ENCODE measurements at regions not wholly inside any gene's neighbourhood (a gene's known extent, or its start where the extent isn't known, plus 50 kb on each side); places are given as distances from the start of the nearest gene placed in this dataset.
"Not testable (repeated sequence)": the region's sequence is repeated elsewhere in the genome, so short reads cannot be mapped to it uniquely, and the experiment has no call there.

DNA sequence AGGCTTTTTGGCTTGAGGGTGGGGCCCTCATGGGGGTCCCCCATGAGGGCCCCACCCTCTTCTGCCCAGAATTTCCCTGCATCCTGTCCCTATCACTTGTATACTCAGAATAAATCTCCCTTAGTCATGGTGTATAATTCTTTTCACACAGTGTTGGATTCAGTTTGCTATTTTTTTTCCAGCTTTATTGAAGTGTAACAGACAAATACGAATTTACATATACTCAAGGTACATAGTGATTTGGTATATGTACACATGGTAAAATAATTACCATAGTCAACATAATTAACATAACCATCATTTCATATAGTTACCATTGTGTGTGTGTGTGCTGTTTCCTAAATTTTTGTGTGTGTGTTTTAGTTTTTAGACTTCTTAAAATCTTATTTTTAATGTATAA, 289.4 kb downstream of the CNTNAP3B start:
- not testable (repeated sequence) for DNase-seq (ENCODE audit: low spot score)

- not testable (repeated sequence) for DNase-seq (ENCODE audit: low spot score)
Measured at GRCh38 chr9:41838953-41839352, 290.3 kb downstream of the CNTNAP3B start.

DNA sequence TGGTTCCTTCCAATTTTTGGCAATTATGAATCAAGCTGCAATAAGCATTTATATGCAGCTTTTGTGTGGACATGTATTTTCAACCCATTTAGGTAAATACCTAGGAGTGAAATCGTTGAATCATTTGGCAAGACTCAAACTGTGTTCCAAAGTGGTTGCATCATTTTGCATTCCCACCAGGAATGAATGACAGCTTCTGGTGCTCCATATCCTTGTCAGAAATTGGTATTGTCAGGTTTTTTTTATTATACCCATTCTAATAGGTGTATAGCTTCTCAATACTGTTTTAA, 290.7 kb downstream of the CNTNAP3B start:
- DNase-seq (ENCODE audit: low spot score), result not testable (repeated sequence)

DNA sequence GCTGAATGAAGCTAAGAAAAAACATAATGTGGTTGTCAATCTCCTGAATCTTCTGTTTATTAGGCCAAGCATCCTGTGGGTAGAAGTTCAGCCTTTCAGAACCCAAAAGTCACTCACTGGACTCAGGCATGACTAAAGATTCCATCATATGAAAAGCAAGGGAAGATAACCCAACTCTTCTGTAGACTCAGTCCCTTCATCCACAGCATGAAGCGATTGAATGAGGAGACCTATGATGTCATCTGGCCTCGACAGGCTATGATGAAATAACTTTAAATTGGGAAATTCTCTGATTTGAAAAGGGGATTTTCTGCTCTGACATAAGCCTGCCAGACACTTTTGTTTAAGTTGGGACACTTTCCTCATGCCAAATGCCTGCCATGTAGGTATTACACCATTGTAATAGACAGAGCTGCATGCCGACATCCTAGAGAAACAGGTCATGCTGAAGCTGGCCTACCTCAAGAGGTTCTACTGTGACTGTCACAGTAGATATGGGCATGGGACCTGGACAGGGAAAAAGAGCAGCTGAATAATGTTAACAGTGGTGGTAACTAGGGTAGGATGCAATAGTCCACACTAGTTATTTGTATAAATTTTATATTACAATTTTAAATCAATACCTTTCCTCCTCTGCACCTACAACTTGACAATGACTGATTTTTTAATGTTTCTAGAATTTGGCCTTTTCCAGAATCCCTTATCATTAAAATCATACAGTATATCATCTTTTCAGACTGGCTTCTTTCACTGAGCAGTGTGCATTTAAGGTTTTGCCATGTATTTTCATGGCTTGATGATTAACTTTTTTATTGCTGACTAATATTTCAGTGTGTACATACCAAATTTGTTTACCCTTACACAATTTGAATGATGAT, 291.3 kb downstream of the CNTNAP3B start:
- not testable (repeated sequence) for DNase-seq (ENCODE audit: low spot score)

DNA sequence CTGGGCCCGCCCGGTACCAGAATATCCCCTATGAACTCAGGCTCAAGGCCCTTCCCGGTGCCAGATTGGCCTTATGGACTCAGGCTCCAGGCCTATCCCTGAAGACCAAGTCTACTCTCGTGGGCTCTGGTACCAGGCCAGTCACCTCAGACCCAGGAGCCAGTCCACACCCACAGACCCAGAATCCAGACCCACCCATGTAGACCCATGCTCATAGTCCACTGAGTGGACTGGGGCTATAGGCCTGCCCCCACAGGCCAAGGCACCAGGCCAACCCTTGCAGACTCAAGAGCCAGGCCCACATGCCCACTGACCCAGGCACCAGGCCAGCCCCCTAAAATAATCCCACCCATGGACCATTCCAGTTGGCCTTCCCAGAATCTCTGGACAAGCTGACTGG, 296.1 kb downstream of the CNTNAP3B start:
- not testable (repeated sequence) for DNase-seq (ENCODE audit: low spot score)

GRCh38 chr9:41824723-41825122, 304.5 kb downstream of the CNTNAP3B start:
- DNase-seq (ENCODE audit: low spot score), result not testable (repeated sequence)

DNA sequence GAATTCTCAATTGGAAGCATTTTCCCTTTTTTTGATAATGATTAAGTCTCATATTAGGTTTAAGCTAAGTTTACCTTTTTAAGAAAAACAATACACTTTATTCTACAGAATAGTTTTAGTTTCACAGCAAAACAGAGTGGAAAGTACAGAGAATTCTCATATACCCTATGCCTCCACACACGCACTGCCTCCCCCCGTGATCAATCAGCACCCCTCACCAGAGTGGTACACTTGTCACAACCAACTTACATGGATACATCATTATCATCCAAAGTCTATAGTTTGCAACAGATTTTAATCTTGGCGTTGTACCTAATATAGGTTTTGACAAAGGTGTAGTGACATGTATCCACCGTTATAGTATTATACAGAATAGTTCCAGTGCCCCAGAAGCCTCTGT, 326.5 kb downstream of the CNTNAP3B start:
- DNase-seq (ENCODE audit: low spot score), result not testable (repeated sequence)

GRCh38 chr9:41798684-41799083, 330.5 kb downstream of the CNTNAP3B start:
- not testable (repeated sequence) for DNase-seq (ENCODE audit: low spot score)

GRCh38 chr9:41790719-41791363, 338.4 kb downstream of the CNTNAP3B start:
- DNase-seq (ENCODE audit: low spot score), result not testable (repeated sequence)

DNA sequence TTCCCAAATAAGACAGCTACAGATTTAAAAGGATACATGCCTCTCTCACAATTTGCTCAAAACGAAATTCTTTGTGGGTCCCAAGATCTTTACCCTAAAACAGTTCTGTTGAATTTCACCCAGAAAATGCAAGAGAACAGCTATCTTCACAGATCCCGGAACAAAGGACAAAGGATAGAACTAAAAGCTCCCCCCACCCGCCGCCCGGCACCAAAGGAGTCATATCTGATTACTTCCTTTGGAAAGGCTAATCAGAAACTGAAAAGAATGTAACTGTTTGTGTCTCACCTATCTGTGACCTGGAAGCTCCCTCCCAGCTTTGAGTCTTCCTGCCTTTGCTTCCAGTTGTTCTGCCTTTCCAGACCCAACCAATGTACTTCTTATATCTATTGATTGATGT, 339.2 kb downstream of the CNTNAP3B start:
- not testable (repeated sequence) for DNase-seq (ENCODE audit: low spot score)

DNA sequence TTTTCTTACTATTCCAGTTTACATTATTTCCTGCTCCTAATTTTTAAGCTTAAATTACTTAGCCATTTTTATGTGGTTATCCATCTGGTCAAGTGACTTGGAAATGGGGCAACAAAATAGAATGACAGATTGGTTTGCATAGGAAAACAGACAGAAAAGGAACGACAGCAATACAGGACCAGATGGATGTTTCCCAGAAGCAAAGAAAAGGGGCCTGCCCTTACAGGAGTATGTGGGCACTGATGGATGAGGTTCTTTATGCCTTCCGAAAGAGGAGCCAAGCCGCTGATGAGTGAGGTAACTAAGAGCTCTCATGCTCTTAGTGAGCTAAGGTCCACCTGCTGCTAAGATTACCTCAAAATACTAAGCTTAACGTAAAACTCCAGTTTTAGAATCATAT, 339.8 kb downstream of the CNTNAP3B start:
- not testable (repeated sequence) for DNase-seq (ENCODE audit: low spot score)

DNA sequence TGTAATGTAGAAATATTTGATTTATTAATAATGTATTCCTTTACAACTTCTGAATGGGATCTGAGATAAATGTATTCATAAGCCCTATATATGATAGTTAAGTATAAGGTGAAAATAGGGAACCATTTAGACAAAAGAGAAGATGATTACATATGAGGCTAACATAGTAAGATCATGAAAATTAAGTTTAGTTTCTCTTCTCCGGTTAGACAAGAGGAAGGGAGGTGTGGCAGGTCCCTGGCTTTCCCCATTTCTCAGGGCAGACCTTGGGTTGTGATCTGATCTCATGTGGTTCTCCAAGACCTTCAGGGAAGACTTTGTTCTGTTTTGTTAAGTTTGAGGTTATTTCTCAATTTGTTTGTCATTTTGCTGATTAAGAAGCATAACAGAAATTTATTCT, 341.3 kb downstream of the CNTNAP3B start:
- DNase-seq (ENCODE audit: low spot score), result not testable (repeated sequence)

DNA sequence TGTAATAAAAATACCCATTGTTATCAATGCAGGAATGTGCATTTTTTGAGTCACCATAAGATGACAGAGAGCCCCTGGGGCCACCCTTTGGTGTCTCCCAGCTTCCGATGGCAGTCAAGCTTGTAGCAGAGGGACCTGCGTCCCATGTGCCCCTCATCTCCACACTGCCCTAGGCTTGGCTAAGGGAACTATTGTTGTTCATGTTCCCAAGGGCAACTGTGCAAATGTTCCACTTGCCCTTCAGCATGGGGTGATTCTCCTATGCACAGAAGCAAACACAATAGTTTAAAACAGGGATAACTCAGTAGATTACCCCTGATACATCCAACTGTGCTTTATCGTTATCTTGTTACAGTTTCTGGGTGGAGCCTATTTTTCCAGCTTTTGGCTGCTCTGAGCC, 342.0 kb downstream of the CNTNAP3B start:
- not testable (repeated sequence) for DNase-seq (ENCODE audit: low spot score)

GRCh38 chr9:41784006-41784405, 345.2 kb downstream of the CNTNAP3B start:
- DNase-seq (ENCODE audit: low spot score), result not testable (repeated sequence)

DNA sequence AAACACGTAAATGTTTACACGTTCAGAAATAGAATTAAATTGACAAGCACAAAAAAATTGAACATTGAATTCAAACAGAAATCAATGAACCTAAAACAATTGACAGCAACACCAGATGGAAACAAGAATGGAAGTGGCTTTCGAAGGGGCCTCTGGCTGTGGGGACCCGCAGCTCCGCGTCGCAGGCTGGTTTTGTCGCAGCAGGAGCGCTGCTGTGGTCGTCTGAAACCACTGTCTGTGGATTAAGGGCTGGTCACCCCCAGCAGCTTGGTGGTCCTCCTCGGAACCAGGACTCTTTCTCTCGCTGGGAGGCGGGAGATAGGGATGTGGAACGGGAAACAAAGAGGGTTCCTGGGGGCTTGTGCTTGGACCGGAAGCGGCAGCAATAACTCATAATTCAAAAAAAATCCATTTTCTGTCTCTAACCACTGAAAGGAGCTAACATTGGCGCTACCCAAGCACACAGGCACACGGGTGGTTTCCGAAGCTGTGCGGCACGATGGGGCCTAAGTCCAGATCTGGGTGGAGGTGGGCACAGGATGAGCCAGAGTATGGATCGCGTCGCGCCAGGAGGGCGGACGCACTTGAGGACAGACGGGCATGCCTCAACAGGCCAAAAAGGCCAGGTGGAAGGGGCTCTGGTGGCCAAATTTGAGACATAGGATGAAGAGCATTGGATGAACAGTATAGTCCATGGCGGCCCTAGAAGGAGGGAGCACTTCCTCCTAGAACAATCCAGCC, 346.0 kb downstream of the CNTNAP3B start:
- DNase-seq (ENCODE audit: low spot score), result not testable (repeated sequence)

GRCh38 chr9:41781899-41782298, 347.3 kb downstream of the CNTNAP3B start:
- DNase-seq (ENCODE audit: low spot score), result not testable (repeated sequence)

- DNase-seq (ENCODE audit: low spot score), result not testable (repeated sequence)
Measured at GRCh38 chr9:41779897-41780406, 349.3 kb downstream of the CNTNAP3B start.

DNA sequence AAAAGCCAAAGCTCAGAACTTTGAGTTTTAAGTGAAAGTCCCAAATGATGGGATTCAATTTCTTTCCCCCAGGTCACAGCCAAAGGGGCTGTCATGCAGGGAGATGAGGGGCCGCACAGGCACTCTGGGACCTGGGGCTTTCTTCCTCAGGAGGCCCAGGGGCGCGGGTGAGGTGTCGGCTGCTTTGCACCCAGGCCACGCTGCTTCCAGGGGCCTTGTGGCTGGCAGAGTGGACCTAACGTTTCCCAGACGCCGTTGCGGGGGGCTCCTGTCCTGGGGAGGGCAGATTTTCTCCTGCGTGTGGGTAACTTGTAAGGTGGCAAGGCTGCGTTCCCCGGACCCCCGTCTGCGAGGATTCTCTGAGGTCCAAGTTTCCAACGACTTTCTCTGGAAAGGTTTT, 350.0 kb downstream of the CNTNAP3B start:
- not testable (repeated sequence) for DNase-seq (ENCODE audit: low spot score)

GRCh38 chr9:41778535-41779071, 350.6 kb downstream of the CNTNAP3B start:
- DNase-seq (ENCODE audit: low spot score), result not testable (repeated sequence)

DNA sequence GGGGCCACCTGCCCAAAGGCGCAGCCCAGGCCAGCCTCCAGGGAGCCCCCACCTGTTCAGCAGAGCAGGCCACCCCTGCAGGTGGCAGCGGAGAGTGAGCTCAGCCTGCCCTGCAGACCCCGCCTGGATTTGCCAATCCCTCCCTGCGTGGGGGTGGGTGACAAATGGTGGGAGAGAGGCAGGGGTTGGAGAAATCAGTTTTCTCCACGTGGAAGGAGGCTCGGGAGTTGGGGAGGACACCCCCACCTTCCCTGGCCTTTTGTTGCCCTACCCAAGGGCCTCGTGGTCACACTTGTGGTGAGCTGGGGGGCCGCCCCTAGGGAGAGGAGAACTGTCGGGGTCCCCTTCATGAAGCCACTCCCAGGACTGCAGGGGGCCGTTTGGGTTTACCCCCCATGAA, 351.7 kb downstream of the CNTNAP3B start:
- DNase-seq (ENCODE audit: low spot score), result not testable (repeated sequence)

DNA sequence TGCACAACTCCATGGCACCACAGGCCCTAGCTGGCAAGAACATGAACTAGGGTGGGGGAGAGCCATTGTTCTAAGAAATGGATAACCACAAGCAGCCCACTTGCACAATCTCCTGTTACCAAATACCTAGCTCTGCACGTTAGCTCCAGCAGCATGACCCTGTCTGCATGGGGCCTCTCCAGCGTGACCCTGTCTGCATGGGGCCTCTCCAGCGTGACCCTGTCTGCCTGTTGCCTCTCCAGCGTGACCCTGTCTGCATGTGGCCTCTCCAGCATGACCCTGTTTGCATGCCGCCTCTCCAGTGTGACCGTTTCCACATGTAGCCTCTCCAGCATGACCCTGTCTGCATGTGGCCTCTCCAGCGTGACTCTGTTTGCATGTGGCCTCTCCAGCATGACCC, 356.7 kb downstream of the CNTNAP3B start:
- DNase-seq (ENCODE audit: low spot score), result not testable (repeated sequence)

DNA sequence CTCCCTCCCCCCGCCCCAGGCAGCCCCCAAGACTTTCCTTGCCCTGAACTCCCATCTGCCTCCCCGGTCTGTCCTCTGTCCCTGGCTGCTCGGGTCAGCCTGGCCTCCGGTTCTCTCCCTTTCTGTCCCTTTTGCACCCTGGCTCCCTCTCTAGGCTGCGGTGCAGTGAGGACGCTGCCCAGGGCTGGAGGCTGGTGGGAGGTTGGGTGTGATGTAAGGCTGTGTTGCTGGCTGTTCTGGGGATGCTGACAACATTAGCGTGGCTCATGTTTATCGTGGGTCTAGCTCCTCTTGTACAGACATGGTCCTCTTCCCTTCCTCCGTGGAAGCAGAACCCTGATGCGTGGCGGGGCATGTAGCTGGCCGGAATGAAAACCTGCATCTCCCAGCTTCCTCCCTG, 357.5 kb downstream of the CNTNAP3B start:
- not testable (repeated sequence) for DNase-seq (ENCODE audit: low spot score)
